ENCODE measurements at regions not wholly inside any gene's neighbourhood (a gene's known extent, or its start where the extent isn't known, plus 50 kb on each side); places are given as distances from the start of the nearest gene placed in this dataset.
"Not testable (repeated sequence)": the region's sequence is repeated elsewhere in the genome, so short reads cannot be mapped to it uniquely, and the experiment has no call there.

- DNase-seq = no peak
Measured at GRCh38 chr6:167662075-167662880, 164.4 kb upstream of the AFDN start.

- DNase-seq = no peak
Measured at GRCh38 chr6:167662881-167663205, 163.9 kb upstream of the AFDN start.

DNA sequence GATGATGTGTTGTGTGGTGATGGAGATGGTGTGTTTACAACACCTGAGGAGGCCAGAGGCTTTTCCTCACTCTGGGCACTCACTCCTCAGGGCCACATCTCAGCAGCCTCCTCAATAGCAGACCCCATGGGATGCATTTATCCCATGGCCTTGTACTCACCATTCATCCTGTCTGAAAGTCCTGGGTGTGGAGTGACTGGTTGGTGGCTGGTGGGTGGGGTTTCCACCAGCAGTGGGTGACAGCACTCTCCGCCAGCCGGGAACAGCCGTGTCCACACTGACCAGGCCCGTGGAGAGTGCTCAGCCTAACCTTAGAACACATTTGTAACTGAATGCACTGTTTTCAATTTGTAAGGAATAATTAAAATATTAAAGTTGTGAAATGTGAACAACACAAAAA, 163.4 kb upstream of the AFDN start:
- no peak for DNase-seq

DNA sequence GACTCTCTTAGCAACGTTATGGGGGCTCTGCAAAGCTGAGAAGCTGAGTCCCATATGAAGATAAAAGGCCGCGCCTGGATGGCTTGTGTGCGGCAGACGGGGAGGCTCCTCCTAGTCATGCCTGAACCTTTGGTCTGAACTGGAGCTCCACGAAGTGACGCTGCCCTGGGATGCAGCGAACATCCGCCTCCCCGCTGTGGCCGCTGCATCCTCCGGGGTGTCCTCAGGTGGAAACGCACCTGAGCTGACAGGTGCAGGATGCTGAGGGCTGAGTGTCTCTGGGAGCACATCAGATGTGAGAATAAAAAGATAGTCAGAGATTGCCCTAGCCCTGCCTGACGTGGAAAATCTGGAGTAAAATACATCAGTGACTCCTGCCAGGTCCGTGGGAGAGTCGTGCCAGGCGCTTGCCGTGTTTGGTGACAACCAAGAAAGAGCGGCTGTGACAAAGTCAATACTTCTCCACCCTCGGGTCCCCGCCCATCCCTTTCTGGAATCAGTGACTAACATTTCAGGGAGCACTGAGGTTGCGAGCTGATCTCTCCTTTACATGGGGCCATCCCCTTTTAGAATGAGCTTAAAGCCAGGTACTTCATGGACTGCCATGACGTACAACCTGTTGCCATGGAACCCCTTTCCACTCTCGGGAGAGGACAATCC, 162.8 kb upstream of the AFDN start:
- DNase-seq = no peak

- DNase-seq = no peak
Measured at GRCh38 chr6:167664678-167665660, 161.7 kb upstream of the AFDN start.

DNA sequence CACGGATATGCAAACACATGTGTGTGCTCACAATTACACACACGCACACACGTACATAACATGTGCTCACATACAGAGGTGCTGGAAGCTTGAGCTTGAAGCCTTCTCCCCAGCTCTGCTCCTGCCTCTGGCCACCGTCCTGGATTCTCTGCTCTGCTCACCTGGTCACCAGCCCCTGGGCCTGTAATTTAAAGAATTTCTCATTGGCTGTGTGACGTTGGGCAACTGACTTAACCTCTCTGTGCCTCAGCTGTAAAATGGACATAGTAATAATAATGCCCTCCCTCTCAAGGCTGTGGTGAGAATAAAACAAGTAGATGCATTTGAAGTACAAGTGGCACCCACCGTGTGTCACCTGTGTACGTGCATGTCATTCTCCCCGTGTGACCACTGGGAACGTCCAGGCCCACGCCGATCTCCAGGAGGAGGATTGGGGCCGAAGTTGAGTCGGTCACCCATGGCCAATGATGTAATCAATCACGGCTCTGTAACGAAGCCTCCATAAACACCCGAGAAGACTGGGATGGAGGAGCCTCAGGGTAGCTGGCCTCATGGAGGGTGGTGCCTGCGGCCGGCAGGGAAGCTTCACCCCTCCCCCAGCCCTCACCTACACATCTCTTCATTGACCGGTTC, 160.9 kb upstream of the AFDN start:
- no peak for DNase-seq

DNA sequence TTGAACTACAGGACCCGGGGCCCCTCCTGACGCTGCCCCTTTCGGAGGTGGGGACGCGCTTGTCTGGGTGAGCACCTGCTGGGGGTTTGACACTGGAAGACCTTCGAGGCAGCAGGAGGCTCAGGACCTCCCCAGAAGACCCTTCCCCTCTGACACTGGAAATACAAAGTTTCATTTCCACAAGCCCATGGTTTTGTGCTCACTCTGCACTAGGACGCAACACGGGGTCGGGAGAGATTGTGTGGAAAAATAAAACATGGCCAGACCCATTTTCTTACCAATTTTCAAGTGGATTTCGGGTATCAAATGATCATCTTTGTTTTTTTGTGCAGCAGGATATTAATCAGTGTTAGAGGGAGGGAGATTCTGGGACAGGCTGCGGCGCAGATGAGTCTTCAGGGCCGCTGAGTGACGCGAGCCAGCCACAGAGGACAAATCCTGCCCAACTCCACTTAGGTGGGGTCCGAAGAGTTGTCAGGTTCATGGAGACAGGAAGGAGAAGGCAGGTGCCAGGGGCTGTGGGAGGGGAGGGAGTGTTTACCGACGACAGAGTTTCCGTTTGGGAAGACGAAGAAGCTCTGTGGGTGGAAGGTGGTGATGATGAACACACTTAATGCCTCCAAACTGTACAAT, 160.0 kb upstream of the AFDN start:
- DNase-seq = no peak

- no peak for DNase-seq
Measured at GRCh38 chr6:167667204-167668018, 159.3 kb upstream of the AFDN start.

- DNase-seq = no peak
Measured at GRCh38 chr6:167668019-167668753, 158.5 kb upstream of the AFDN start.

DNA sequence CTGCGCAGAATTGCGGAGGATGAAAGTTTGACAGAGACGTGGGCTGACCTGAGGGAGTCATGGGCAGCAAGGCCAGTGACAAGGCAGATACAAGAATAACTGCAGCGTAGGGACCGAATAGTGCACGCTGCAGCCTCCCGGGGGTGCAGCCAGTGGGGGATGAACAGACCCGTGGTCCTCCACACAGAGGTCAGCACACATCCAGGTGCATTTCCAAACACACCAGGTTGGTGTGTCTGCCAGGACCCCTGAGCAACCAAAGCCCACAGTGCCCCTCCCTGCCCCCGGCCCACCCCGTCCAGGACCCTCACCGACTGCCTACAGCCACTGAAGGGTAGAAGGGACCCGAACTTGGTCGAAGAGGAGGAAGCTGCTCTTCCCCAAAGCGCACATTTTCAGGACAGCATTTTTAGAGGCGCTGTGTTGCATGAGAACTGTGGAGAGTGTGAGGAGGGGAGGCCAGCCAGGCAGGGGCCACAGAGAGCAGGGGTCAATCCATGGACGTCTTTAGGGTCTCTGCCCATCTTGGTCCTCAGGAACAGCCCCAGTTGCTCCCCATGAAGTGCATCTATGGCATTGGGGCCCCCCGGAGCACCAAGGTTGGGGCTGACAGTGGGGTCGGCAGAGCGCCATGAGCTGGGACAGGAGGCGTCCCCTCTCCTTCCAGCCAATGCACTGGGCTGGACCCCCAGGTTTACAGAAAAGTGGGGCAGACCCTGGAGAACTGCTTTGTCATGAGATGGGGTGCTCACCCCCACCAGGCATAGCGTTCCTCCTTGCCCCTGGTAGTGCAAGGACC, 157.8 kb upstream of the AFDN start:
- DNase-seq = no peak

GRCh38 chr6:167669553-167669849, 157.2 kb upstream of the AFDN start:
- DNase-seq = no peak

DNA sequence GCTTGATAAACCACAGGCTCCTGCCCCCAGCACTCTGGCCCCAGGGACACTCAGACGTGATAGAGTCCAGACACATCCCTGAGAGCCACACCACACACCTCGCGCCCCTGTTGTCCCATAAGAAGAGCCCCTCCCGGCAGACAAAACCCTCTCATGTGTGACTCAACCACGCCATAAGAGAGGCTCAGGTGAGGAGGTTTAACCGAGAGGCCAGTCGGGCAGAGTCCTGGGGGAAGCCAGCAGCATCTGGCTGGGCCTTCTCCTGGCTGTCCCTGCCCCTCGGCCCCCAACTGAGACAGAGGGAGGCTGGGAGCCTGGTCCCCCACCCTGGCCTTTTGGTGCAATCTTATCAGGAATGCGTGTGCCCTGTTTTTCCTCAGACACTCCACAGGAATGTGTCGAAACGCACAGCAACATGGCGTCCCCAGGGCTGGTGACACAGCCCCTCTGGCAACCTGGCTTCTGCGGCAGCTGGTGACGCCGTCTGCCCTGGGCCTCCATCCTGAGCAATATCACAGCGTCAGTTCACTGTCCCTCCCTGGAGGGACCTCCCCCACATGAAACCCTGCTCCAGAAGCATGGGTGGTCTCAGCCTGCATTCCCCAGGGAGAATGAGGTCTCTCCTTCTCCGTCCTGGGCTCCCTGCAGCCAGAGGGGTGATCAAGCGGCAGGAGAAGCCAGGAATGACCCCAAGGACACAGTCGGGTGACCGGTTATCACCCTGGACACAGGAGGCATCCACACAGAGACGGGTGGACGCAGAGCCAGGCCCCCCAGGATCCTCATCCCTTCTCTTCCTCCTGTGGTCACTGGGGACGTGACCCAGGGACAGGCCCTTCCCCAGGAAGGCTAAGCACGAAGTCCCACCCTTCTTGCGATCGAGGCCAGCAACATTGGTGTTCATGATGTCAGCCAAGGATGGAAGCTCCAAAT, 156.6 kb upstream of the AFDN start:
- no peak for DNase-seq

DNA sequence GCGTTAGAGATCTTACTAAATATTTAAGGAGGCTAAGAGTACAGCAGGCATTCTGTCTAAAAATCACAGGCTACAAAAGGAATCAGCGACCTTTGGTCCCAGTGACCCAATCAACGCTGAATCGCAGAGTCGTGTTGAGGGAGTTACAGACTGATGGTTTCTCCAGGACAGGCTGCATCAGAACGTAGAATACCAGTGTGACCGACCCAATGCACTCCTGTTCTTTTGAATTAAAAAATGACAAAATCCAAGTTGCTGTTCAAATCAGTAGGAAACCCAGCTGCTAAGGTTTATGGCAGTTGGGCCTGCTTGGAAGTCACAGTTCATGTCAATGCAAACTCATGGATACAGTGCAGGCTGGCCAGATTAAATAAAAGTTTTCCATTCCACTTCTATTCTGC, 155.8 kb upstream of the AFDN start:
- DNase-seq = no peak

DNA sequence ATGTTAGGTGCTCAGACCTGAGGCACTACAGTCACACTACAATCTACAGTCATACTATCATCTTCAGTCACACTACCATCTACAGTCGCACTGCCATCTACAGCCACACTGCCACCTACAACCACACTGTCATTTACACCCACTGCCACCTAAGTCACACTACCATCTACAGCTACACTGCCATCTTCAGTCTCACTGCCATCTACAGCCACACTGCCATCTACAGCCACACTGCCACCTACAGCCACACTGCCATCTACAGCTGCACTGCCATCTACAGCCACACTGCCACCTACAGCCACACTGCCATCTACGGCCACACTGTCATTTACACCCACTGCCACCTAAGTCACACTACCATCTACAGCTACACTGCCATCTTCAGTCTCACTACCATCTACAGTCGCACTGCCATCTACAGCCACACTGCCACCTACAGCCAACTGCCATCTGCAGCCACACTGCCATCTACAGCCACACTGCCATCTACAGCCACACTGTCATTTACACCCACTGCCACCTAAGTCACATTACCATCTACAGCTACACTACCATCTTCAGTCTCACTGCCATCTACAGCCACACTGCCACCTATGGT, 155.2 kb upstream of the AFDN start:
- not testable (repeated sequence) for DNase-seq

GRCh38 chr6:167671977-167672687, 154.6 kb upstream of the AFDN start:
- DNase-seq = no peak

DNA sequence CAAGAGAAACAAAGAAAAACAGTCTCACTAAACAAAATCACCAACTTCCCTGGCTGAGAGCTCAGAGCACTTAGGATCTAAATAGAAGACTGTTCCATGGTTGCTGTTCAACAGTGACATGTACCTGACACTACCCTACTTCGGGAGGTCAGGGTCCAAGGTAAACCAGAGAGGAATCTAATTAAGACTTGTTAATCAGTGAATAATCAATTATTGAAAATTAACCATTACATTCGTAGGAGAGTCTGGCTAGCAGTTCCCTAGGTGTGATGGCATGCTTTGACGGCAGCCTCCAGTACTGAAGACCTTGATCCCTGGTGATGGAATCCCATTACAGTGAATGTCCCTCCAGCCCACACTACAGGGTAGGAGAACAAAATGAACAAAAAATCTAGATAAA, 154.0 kb upstream of the AFDN start:
- DNase-seq = no peak

GRCh38 chr6:167673946-167674345, 152.8 kb upstream of the AFDN start:
- no peak for DNase-seq

GRCh38 chr6:167674486-167674885, 152.2 kb upstream of the AFDN start:
- DNase-seq = no peak
